ENCODE measurements at regions not wholly inside any gene's neighbourhood (a gene's known extent, or its start where the extent isn't known, plus 50 kb on each side); places are given as distances from the start of the nearest gene placed in this dataset.

- no peaks in the 10 kb centered on the region for H3K36me3 Mint-ChIP-seq (ENCODE audit: low read depth)
- TF ChIP-seq, protein P1, sequence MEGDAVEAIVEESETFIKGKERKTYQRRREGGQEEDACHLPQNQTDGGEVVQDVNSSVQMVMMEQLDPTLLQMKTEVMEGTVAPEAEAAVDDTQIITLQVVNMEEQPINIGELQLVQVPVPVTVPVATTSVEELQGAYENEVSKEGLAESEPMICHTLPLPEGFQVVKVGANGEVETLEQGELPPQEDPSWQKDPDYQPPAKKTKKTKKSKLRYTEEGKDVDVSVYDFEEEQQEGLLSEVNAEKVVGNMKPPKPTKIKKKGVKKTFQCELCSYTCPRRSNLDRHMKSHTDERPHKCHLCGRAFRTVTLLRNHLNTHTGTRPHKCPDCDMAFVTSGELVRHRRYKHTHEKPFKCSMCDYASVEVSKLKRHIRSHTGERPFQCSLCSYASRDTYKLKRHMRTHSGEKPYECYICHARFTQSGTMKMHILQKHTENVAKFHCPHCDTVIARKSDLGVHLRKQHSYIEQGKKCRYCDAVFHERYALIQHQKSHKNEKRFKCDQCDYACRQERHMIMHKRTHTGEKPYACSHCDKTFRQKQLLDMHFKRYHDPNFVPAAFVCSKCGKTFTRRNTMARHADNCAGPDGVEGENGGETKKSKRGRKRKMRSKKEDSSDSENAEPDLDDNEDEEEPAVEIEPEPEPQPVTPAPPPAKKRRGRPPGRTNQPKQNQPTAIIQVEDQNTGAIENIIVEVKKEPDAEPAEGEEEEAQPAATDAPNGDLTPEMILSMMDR (IDR thresholded peaks at IDR 0.05): no peak
- H3K9me3 Mint-ChIP-seq: peaks cover 2% of the 10 kb centered on the region
- H3K4me3 Mint-ChIP-seq: no peak overlapping the region
- no peak overlapping the region for H3K27ac Mint-ChIP-seq
- intact Hi-C loops (cut with micrococcal nuclease): no loop called here
- POLR2A ChIA-PET: no interaction called here
- CTCF ChIA-PET: no interaction called here
- H3K4me1 Mint-ChIP-seq (ENCODE audit: low read depth): no peaks in the 10 kb centered on the region
- no peak for DNase-seq
- H3K27me3 Mint-ChIP-seq: no peaks in the 10 kb centered on the region
- no peak for ATAC-seq
These were observed 74.0 kb upstream of the PHYHIPL start for GRCh38 chr10:59102394-59102793.

- ATAC-seq: no peak
- no peak for DNase-seq
- Mint-ChIP-seq H3K4me3 (no peak overlapping the region), H3K9me3 (peaks cover 2% of the 10 kb centered on the region), H3K27me3 (no peaks in the 10 kb centered on the region), H3K27ac (no peak overlapping the region), H3K36me3 (ENCODE audit: low read depth) (no peaks in the 10 kb centered on the region), H3K4me1 (ENCODE audit: low read depth) (no peaks in the 10 kb centered on the region)
- intact Hi-C loops (cut with micrococcal nuclease): no loop called here
- TF ChIP-seq, protein P1 (IDR thresholded peaks at IDR 0.05): no peak
- POLR2A ChIA-PET: no interaction called here
- CTCF ChIA-PET: no interaction called here
These were observed 72.3 kb upstream of the PHYHIPL start for GRCh38 chr10:59104186-59104585.

- CTCF ChIA-PET: no interaction called here
- no peaks in the 10 kb centered on the region for H3K4me1 Mint-ChIP-seq (ENCODE audit: low read depth)
- intact Hi-C loops (cut with micrococcal nuclease): no loop called here
- ATAC-seq (no peak), DNase-seq (no peak)
- POLR2A ChIA-PET: no interaction called here
- H3K27me3 Mint-ChIP-seq: no peaks in the 10 kb centered on the region
- H3K4me3 Mint-ChIP-seq: no peak overlapping the region
- peaks cover 2% of the 10 kb centered on the region for H3K9me3 Mint-ChIP-seq
- TF ChIP-seq, protein P1 (IDR thresholded peaks at IDR 0.05): no peak
- no peak overlapping the region for H3K27ac Mint-ChIP-seq
- H3K36me3 Mint-ChIP-seq (ENCODE audit: low read depth): no peaks in the 10 kb centered on the region
These were observed 70.0 kb upstream of the PHYHIPL start for GRCh38 chr10:59106441-59106840.

DNA sequence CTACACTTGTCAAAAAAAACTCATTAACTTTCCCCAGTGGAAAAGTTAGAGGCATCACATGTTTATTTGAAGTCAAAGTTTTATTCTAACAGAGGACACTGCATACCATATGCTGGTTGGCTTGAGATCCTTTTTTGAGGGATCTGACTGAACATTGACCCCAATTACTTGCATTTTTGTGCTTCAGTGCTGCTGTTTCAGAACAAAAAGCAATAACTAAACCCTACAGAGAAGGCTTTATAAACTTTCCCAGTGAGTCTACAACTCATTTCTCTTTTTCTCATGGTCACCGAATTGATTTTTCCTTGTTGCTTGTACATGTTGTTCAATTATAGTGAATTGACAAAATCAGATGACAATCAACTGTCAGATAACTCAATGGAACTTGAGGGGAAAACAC lies 69.3 kb upstream of the PHYHIPL start:
- no peaks in the 10 kb centered on the region for H3K4me1 Mint-ChIP-seq (ENCODE audit: low read depth)

DNA sequence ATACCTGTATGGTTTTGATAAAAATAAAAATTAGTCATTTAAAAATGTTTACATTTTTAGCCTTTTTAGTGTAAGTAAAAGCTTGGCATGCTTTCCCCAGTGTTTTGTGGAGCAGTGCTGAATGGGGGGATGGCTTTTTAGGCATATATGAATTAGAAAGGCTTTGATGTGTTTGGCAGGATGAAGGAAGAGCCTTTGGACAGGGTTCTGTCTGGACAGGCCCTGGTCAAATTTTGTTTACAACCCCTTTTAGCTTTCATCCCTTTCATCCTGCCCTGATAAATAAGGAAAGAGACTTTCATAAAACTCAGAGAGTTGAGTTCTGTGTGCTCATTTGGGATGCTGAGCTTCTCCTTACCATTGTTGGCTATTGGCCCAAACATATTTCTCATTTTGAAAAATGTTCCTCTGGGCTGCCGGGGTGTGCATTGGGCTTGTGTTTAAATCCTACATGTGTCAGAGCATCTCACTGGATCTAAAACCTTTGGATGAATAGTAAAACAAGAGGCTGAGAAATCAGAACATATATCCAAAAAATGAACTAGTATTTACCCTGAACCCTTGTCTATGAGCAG lies 68.1 kb upstream of the PHYHIPL start:
- intact Hi-C loops (cut with micrococcal nuclease): no loop called here
- peaks cover 2% of the 10 kb centered on the region for H3K9me3 Mint-ChIP-seq
- ATAC-seq (no peak), DNase-seq (no peak)
- no peak overlapping the region for H3K4me3 Mint-ChIP-seq
- TF ChIP-seq, protein P1 (IDR thresholded peaks at IDR 0.05): no peak
- H3K4me1 Mint-ChIP-seq (ENCODE audit: low read depth): no peaks in the 10 kb centered on the region
- CTCF ChIA-PET: no interaction called here
- H3K27ac Mint-ChIP-seq: no peak overlapping the region
- POLR2A ChIA-PET: no interaction called here
- H3K36me3 Mint-ChIP-seq (ENCODE audit: low read depth): no peaks in the 10 kb centered on the region
- no peaks in the 10 kb centered on the region for H3K27me3 Mint-ChIP-seq

More for the DNA sequence above, 69.3 kb upstream of the PHYHIPL start:
- CTCF ChIA-PET: no interaction called here
- Mint-ChIP-seq H3K27me3 (no peaks in the 10 kb centered on the region), H3K9me3 (peaks cover 2% of the 10 kb centered on the region), H3K27ac (no peak overlapping the region), H3K36me3 (ENCODE audit: low read depth) (no peaks in the 10 kb centered on the region), H3K4me3 (no peak overlapping the region)
- intact Hi-C loops (cut with micrococcal nuclease): no loop called here
- POLR2A ChIA-PET: no interaction called here
- ATAC-seq (no peak), DNase-seq (no peak)
- TF ChIP-seq, protein P1 (IDR thresholded peaks at IDR 0.05): no peak
